Muscle layer of colon (tissue), 2 donors: ENCODE measurements at regions not wholly inside any gene's neighbourhood (a gene's known extent, or its start where the extent isn't known, plus 50 kb on each side); places are given as distances from the start of the nearest gene placed in this dataset.

Experiments
- H3K27ac ChIP-seq: one replicate; pipeline ENCODE4 v1.7.0; 2013; ENCODE audit warnings: low read depth, mild to moderate bottlenecking, low read length, moderate library complexity
- H3K27me3 ChIP-seq, 2 donors: one replicate each; pipeline ENCODE4 v1.7.0; 2013; ENCODE audit warnings: low read length in 2 of 2, mild to moderate bottlenecking in 2 of 2; ENCODE audit not compliant: insufficient read depth in 2 of 2, control insufficient read depth in 1 of 2
- H3K36me3 ChIP-seq: one replicate; pipeline ENCODE4 v1.7.0; 2013; ENCODE audit warnings: mild to moderate bottlenecking, low read length; ENCODE audit not compliant: insufficient read depth
- H3K4me1 ChIP-seq: one replicate; pipeline ENCODE4 v1.7.0; 2013; ENCODE audit warnings: mild to moderate bottlenecking, low read length; ENCODE audit not compliant: insufficient read depth
- H3K4me3 ChIP-seq, 2 donors: one replicate each; pipeline ENCODE4 v1.7.0; 2013; ENCODE audit warnings: low read length in 2 of 2, low read depth in 1 of 2, mild to moderate bottlenecking in 1 of 2, moderate library complexity in 1 of 2
- H3K9ac ChIP-seq: one replicate; pipeline ENCODE4 v1.7.0; 2013; ENCODE audit warnings: low read length
- H3K9me3 ChIP-seq: one replicate; pipeline ENCODE4 v1.7.0; 2013; ENCODE audit warnings: mild to moderate bottlenecking, low read length
- donor health status: abdominal sarcoma.
- donor health status: Adenocarcinoma of cecum.

- Histone ChIP-seq H3K36me3 (no peaks in the 10 kb centered on the region), H3K27ac (no peak overlapping the region), H3K4me3 (no peak overlapping the region), H3K27me3 (no peaks in the 10 kb centered on the region), H3K9me3 (no peaks in the 10 kb centered on the region), H3K4me1 (no peaks in the 10 kb centered on the region), H3K9ac (no peak overlapping the region)
These were observed 892.4 kb downstream of the RPS29 start for GRCh38 chr14:48693793-48694192.

GRCh38 chr14:48690349-48690748 is 895.8 kb downstream of the RPS29 start:
- Histone ChIP-seq H3K4me3 (no peak overlapping the region), H3K9me3 (no peaks in the 10 kb centered on the region), H3K4me1 (no peaks in the 10 kb centered on the region), H3K9ac (no peak overlapping the region), H3K27ac (no peak overlapping the region), H3K27me3 (no peaks in the 10 kb centered on the region), H3K36me3 (no peaks in the 10 kb centered on the region)

- H3K4me3 ChIP-seq: no peak overlapping the region
- no peaks in the 10 kb centered on the region for H3K36me3 ChIP-seq
- H3K27me3 ChIP-seq: no peaks in the 10 kb centered on the region
- H3K4me1 ChIP-seq: no peaks in the 10 kb centered on the region
- H3K9me3 ChIP-seq: no peaks in the 10 kb centered on the region
- no peak overlapping the region for H3K27ac ChIP-seq
- H3K9ac ChIP-seq: no peak overlapping the region
These were observed 899.5 kb downstream of the RPS29 start for GRCh38 chr14:48686650-48687049.

GRCh38 chr14:48672506-48672905 is 913.7 kb downstream of the RPS29 start:
- Histone ChIP-seq H3K9me3 (no peaks in the 10 kb centered on the region), H3K4me3 (no peak overlapping the region), H3K9ac (no peak overlapping the region), H3K27me3 (no peaks in the 10 kb centered on the region), H3K36me3 (no peaks in the 10 kb centered on the region), H3K4me1 (no peaks in the 10 kb centered on the region), H3K27ac (no peak overlapping the region)

- Histone ChIP-seq H3K36me3 (no peaks in the 10 kb centered on the region), H3K27ac (no peak overlapping the region), H3K4me3 (no peak overlapping the region), H3K9me3 (no peaks in the 10 kb centered on the region), H3K9ac (no peak overlapping the region), H3K4me1 (no peaks in the 10 kb centered on the region), H3K27me3 (no peaks in the 10 kb centered on the region)
These were observed 915.2 kb downstream of the RPS29 start for GRCh38 chr14:48670939-48671338.

GRCh38 chr14:48665077-48665784 is 920.9 kb downstream of the RPS29 start:
- H3K27me3 ChIP-seq: no peaks in the 10 kb centered on the region
- no peaks in the 10 kb centered on the region for H3K9me3 ChIP-seq
- H3K36me3 ChIP-seq: no peaks in the 10 kb centered on the region
- H3K4me1 ChIP-seq: no peaks in the 10 kb centered on the region
- no peak overlapping the region for H3K4me3 ChIP-seq
- no peak overlapping the region for H3K27ac ChIP-seq
- H3K9ac ChIP-seq: no peak overlapping the region

GRCh38 chr14:48643241-48643640 is 942.9 kb downstream of the RPS29 start:
- no peaks in the 10 kb centered on the region for H3K9me3 ChIP-seq

GRCh38 chr14:48628870-48629269 is 953.5 kb upstream of the MDGA2 start:
- H3K27ac ChIP-seq: no peak overlapping the region
- H3K9me3 ChIP-seq: no peaks in the 10 kb centered on the region
- H3K4me3 ChIP-seq: no peak overlapping the region
- no peaks in the 10 kb centered on the region for H3K27me3 ChIP-seq
- no peak overlapping the region for H3K9ac ChIP-seq
- no peaks in the 10 kb centered on the region for H3K4me1 ChIP-seq
- H3K36me3 ChIP-seq: no peaks in the 10 kb centered on the region

More at GRCh38 chr14:48643241-48643640, 942.9 kb downstream of the RPS29 start:
- Histone ChIP-seq H3K27me3 (no peaks in the 10 kb centered on the region), H3K27ac (no peak overlapping the region), H3K4me1 (no peaks in the 10 kb centered on the region), H3K4me3 (no peak overlapping the region), H3K36me3 (no peaks in the 10 kb centered on the region), H3K9ac (no peak overlapping the region)

GRCh38 chr14:48622980-48623379 is 947.6 kb upstream of the MDGA2 start:
- H3K4me3 ChIP-seq: no peak overlapping the region
- H3K4me1 ChIP-seq: no peaks in the 10 kb centered on the region
- no peak overlapping the region for H3K27ac ChIP-seq
- no peaks in the 10 kb centered on the region for H3K9me3 ChIP-seq
- no peaks in the 10 kb centered on the region for H3K36me3 ChIP-seq
- H3K9ac ChIP-seq: no peak overlapping the region
- H3K27me3 ChIP-seq: no peaks in the 10 kb centered on the region

- no peaks in the 10 kb centered on the region for H3K36me3 ChIP-seq
- no peak overlapping the region for H3K9ac ChIP-seq
- no peaks in the 10 kb centered on the region for H3K27me3 ChIP-seq
- H3K4me3 ChIP-seq: no peak overlapping the region
- no peaks in the 10 kb centered on the region for H3K9me3 ChIP-seq
- H3K4me1 ChIP-seq: no peaks in the 10 kb centered on the region
- H3K27ac ChIP-seq: no peak overlapping the region
These were observed 942.7 kb upstream of the MDGA2 start for GRCh38 chr14:48618057-48618456.

GRCh38 chr14:48616931-48617330 is 941.5 kb upstream of the MDGA2 start:
- H3K27me3 ChIP-seq: no peaks in the 10 kb centered on the region
- H3K9me3 ChIP-seq: no peaks in the 10 kb centered on the region
- H3K4me3 ChIP-seq: no peak overlapping the region
- H3K27ac ChIP-seq: no peak overlapping the region
- H3K4me1 ChIP-seq: no peaks in the 10 kb centered on the region
- no peaks in the 10 kb centered on the region for H3K36me3 ChIP-seq
- no peak overlapping the region for H3K9ac ChIP-seq

GRCh38 chr14:48615618-48616017 is 940.2 kb upstream of the MDGA2 start:
- no peaks in the 10 kb centered on the region for H3K36me3 ChIP-seq
- H3K4me1 ChIP-seq: no peaks in the 10 kb centered on the region
- no peaks in the 10 kb centered on the region for H3K9me3 ChIP-seq
- no peak overlapping the region for H3K4me3 ChIP-seq
- H3K27ac ChIP-seq: no peak overlapping the region
- no peak overlapping the region for H3K9ac ChIP-seq
- H3K27me3 ChIP-seq: no peaks in the 10 kb centered on the region
